K562 (cell line): ENCODE measurements at regions not wholly inside any gene's neighbourhood (a gene's known extent, or its start where the extent isn't known, plus 50 kb on each side); places are given as distances from the start of the nearest gene placed in this dataset.

Source experiments
- CCNT2 ChIP-seq: IDR thresholded peaks from 2 replicates; pipeline ENCODE4 v1.6.1; 2011; ENCODE audit warnings: borderline replicate concordance, low read depth, mild to moderate bottlenecking, moderate library complexity, mixed read lengths, low read length; ENCODE audit not compliant: insufficient read length; ENCODE audit errors: extremely low read depth
- CTCF ChIP-seq, 3 experiments: IDR thresholded peaks in 2 of 3; conservative IDR thresholded peaks in 1 of 3; 2 replicates each; pipeline ENCODE4 v1.5.1; 2011 to 2012; ENCODE audit warnings: low read length in 3 of 3, mild to moderate bottlenecking in 3 of 3, control low read depth in 2 of 3, improper control_type of control experiment in 1 of 3, inconsistent platforms in 1 of 3, low read depth in 1 of 3, mixed read lengths in 1 of 3, moderate library complexity in 1 of 3; ENCODE audit not compliant: insufficient read depth in 2 of 3
- EP300 ChIP-seq: IDR thresholded peaks from 2 replicates; pipeline ENCODE4 v1.6.1; 2012; ENCODE audit warnings: low read length, improper control_type of control experiment
- GTF2F1 ChIP-seq: IDR thresholded peaks from 2 replicates; pipeline ENCODE4 v1.6.1; 2011; ENCODE audit warnings: low read depth, low read length, improper control_type of control experiment
- POLR2A ChIP-seq: fragments of 450-650 bp; conservative IDR thresholded peaks from 2 replicates; pipeline ENCODE4 v1.6.1; 2016
- POLR2AphosphoS5 ChIP-seq: IDR thresholded peaks from 2 replicates; pipeline ENCODE4 v1.6.1; 2011; ENCODE audit warnings: mild to moderate bottlenecking, low read depth, low read length, moderate library complexity; ENCODE audit not compliant: control insufficient read depth, insufficient read depth
- SIN3A ChIP-seq, 2 experiments: fragments of 150-350 bp in 1 of 2; IDR thresholded peaks; 2 replicates each; pipeline ENCODE4 v1.6.1; 2011 to 2016; ENCODE audit warnings: borderline replicate concordance in 2 of 2, low read depth in 2 of 2, low read length in 2 of 2, mild to moderate bottlenecking in 2 of 2, moderate library complexity in 2 of 2; ENCODE audit not compliant: control insufficient read depth in 1 of 2
- ZNF384 ChIP-seq: IDR thresholded peaks from 2 replicates; pipeline ENCODE4 v1.6.1; 2012; ENCODE audit warnings: low read depth, low read length, improper control_type of control experiment
- ZNF57 ChIP-seq: fragments of 450-650 bp; formaldehyde crosslinking; IDR thresholded peaks from 2 replicates; pipeline ENCODE4 v1.4.0; 2020; ENCODE audit warnings: mild to moderate bottlenecking, moderate library complexity
- ZNF75A ChIP-seq: fragments of 450-650 bp; formaldehyde crosslinking; IDR thresholded peaks from 2 replicates; pipeline ENCODE4 v1.4.0; 2020; ENCODE audit warnings: mild to moderate bottlenecking
- TF ChIP-seq, protein P1 (sequence below): fragments of 450-650 bp; IDR thresholded peaks from 2 replicates; pipeline ENCODE4 v1.6.1; 2016; ENCODE audit warnings: mild to moderate bottlenecking, moderate library complexity
- TF ChIP-seq, protein P2 (sequence below): fragments of 450-650 bp; IDR thresholded peaks from 2 replicates; pipeline ENCODE4 v1.6.1; 2016; ENCODE audit warnings: antibody characterized with exemption
- TF ChIP-seq, protein P3 (sequence below): fragments of 450-650 bp; IDR thresholded peaks from 2 replicates; pipeline ENCODE4 v1.6.1; 2016; ENCODE audit warnings: low read depth, mild to moderate bottlenecking, moderate library complexity

GRCh38 chr9:106059886-106060285 lies 365.5 kb downstream of the TMEM38B start:
- TF ChIP-seq CTCF (IDR thresholded peaks at IDR 0.05 in 2 of 3, conservative IDR thresholded peaks at IDR 0.05 in 1 of 3; ENCODE audit: insufficient read depth in 2 of 3, low read depth in 1 of 3, low read length in 3 of 3) (no peak), ZNF75A (no peak), CCNT2 (no peak), ZNF384 (no peak), POLR2A (no peak), ZNF57 (CRISPR knock-in tag) (no peak), POLR2AphosphoS5 (no peak), GTF2F1 (no peak), EP300 (no peak), SIN3A (IDR thresholded peaks at IDR 0.05; ENCODE audit: borderline replicate concordance in 2 of 2, control insufficient read depth in 1 of 2, low read depth in 2 of 2, low read length in 2 of 2) (no peak)
- TF ChIP-seq, protein P1, sequence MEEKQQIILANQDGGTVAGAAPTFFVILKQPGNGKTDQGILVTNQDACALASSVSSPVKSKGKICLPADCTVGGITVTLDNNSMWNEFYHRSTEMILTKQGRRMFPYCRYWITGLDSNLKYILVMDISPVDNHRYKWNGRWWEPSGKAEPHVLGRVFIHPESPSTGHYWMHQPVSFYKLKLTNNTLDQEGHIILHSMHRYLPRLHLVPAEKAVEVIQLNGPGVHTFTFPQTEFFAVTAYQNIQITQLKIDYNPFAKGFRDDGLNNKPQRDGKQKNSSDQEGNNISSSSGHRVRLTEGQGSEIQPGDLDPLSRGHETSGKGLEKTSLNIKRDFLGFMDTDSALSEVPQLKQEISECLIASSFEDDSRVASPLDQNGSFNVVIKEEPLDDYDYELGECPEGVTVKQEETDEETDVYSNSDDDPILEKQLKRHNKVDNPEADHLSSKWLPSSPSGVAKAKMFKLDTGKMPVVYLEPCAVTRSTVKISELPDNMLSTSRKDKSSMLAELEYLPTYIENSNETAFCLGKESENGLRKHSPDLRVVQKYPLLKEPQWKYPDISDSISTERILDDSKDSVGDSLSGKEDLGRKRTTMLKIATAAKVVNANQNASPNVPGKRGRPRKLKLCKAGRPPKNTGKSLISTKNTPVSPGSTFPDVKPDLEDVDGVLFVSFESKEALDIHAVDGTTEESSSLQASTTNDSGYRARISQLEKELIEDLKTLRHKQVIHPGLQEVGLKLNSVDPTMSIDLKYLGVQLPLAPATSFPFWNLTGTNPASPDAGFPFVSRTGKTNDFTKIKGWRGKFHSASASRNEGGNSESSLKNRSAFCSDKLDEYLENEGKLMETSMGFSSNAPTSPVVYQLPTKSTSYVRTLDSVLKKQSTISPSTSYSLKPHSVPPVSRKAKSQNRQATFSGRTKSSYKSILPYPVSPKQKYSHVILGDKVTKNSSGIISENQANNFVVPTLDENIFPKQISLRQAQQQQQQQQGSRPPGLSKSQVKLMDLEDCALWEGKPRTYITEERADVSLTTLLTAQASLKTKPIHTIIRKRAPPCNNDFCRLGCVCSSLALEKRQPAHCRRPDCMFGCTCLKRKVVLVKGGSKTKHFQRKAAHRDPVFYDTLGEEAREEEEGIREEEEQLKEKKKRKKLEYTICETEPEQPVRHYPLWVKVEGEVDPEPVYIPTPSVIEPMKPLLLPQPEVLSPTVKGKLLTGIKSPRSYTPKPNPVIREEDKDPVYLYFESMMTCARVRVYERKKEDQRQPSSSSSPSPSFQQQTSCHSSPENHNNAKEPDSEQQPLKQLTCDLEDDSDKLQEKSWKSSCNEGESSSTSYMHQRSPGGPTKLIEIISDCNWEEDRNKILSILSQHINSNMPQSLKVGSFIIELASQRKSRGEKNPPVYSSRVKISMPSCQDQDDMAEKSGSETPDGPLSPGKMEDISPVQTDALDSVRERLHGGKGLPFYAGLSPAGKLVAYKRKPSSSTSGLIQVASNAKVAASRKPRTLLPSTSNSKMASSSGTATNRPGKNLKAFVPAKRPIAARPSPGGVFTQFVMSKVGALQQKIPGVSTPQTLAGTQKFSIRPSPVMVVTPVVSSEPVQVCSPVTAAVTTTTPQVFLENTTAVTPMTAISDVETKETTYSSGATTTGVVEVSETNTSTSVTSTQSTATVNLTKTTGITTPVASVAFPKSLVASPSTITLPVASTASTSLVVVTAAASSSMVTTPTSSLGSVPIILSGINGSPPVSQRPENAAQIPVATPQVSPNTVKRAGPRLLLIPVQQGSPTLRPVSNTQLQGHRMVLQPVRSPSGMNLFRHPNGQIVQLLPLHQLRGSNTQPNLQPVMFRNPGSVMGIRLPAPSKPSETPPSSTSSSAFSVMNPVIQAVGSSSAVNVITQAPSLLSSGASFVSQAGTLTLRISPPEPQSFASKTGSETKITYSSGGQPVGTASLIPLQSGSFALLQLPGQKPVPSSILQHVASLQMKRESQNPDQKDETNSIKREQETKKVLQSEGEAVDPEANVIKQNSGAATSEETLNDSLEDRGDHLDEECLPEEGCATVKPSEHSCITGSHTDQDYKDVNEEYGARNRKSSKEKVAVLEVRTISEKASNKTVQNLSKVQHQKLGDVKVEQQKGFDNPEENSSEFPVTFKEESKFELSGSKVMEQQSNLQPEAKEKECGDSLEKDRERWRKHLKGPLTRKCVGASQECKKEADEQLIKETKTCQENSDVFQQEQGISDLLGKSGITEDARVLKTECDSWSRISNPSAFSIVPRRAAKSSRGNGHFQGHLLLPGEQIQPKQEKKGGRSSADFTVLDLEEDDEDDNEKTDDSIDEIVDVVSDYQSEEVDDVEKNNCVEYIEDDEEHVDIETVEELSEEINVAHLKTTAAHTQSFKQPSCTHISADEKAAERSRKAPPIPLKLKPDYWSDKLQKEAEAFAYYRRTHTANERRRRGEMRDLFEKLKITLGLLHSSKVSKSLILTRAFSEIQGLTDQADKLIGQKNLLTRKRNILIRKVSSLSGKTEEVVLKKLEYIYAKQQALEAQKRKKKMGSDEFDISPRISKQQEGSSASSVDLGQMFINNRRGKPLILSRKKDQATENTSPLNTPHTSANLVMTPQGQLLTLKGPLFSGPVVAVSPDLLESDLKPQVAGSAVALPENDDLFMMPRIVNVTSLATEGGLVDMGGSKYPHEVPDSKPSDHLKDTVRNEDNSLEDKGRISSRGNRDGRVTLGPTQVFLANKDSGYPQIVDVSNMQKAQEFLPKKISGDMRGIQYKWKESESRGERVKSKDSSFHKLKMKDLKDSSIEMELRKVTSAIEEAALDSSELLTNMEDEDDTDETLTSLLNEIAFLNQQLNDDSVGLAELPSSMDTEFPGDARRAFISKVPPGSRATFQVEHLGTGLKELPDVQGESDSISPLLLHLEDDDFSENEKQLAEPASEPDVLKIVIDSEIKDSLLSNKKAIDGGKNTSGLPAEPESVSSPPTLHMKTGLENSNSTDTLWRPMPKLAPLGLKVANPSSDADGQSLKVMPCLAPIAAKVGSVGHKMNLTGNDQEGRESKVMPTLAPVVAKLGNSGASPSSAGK = no peak
- TF ChIP-seq, protein P2, sequence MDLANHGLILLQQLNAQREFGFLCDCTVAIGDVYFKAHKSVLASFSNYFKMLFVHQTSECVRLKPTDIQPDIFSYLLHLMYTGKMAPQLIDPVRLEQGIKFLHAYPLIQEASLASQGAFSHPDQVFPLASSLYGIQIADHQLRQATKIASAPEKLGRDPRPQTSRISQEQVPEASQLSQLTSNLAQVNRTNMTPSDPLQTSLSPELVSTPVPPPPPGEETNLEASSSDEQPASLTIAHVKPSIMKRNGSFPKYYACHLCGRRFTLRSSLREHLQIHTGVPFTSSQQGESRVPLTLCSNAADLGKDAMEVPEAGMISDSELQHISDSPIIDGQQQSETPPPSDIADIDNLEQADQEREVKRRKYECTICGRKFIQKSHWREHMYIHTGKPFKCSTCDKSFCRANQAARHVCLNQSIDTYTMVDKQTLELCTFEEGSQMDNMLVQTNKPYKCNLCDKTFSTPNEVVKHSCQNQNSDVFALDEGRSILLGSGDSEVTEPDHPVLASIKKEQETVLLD = no peak
- TF ChIP-seq, protein P3, sequence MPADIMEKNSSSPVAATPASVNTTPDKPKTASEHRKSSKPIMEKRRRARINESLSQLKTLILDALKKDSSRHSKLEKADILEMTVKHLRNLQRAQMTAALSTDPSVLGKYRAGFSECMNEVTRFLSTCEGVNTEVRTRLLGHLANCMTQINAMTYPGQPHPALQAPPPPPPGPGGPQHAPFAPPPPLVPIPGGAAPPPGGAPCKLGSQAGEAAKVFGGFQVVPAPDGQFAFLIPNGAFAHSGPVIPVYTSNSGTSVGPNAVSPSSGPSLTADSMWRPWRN = no peak
